ENCODE measurements at regions not wholly inside any gene's neighbourhood (a gene's known extent, or its start where the extent isn't known, plus 50 kb on each side); places are given as distances from the start of the nearest gene placed in this dataset.

DNA sequence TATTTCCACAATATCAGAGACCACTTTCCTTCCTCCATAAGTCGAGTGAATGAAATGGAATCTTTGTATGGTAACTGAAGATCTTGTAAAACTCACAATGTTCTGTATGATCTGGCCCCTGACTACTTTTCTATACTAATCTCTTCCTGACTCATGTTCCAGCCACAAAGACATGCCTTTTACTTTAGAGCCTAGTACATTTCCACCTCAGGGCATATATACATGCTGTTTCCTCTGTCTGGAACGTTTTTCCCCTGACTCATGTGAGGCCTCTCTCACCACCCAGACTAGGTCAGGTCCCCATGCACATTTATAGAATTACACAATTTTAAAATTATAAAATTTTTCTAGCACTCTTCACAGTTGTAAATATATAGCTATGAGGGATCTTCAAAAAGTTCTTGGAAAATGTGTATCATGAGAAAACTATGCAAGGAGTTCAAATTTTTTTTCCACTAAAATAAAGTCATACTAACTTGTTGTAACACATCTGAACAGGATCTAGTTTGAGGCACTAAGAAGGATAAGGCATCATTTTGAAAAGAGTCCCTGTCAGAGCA, 208.8 kb downstream of the SH2D1A start:
- Histone ChIP-seq H3K36me3 (replicated peaks) (no peaks in the 10 kb centered on the region), H3K9me3 (no peaks in the 10 kb centered on the region), H3K4me1 (no peaks in the 10 kb centered on the region), H3K4me3 (no peak overlapping the region), H3K27me3 (ENCODE audit: low read depth) (no peaks in the 10 kb centered on the region)
- peak in 1 of 2 experiments; percentile 12 for DNase-seq (ENCODE audit: low spot score in 2 of 2)
- in situ Hi-C loops (cut with MboI; ENCODE audit: low sequenced_read_pairs) = no loop called here

DNA sequence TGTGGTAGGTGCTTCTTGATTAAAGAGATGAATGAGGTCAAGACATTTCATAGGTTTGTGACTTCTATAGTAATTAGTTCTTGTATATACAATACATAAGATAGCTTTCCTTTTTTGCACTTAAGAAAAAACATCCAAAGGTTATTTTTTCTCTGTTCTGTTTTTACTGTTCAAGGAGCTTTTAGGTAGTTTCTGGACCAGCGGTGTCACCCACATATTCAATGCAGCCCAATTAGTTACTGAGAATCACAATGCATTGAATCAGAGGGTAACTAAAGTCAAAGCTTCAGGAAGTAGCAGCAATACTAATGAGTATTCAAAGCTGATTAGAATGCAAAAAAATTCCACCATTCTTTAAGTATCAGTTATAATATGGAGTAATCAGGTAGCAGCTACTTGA, 211.6 kb downstream of the SH2D1A start:
- Histone ChIP-seq H3K36me3 (replicated peaks) (no peaks in the 10 kb centered on the region), H3K4me3 (no peak overlapping the region), H3K27me3 (ENCODE audit: low read depth) (no peaks in the 10 kb centered on the region), H3K4me1 (no peaks in the 10 kb centered on the region), H3K9me3 (no peaks in the 10 kb centered on the region)
- no peak for DNase-seq (ENCODE audit: low spot score in 2 of 2)
- in situ Hi-C loops (cut with MboI; ENCODE audit: low sequenced_read_pairs) = no loop called here

DNA sequence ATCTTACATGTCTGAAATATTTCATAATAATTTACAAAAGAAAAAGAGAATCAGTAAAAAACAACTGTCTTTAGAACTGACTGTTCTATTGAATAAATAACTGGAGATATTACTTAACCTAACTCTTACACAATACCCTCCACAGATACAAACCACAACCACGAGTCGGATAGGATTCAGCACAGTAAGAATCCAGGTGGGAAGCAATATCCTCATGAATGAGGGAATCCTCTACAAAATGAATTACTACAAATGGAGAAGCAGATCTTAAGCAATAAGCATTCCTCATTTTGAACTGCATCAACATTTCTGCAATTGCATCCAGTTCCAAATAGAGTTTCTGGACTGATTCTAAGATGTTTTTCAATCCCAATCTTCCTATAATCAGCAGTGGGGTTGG, 227.1 kb downstream of the SH2D1A start:
- DNase-seq (ENCODE audit: low spot score in 2 of 2) = no peak
- H3K4me3 ChIP-seq = no peak overlapping the region
- H3K9me3 ChIP-seq = no peaks in the 10 kb centered on the region
- H3K27me3 ChIP-seq (ENCODE audit: low read depth) = no peaks in the 10 kb centered on the region
- H3K36me3 ChIP-seq (replicated peaks) = no peaks in the 10 kb centered on the region
- H3K4me1 ChIP-seq = no peaks in the 10 kb centered on the region
- in situ Hi-C loops (cut with MboI; ENCODE audit: low sequenced_read_pairs) = no loop called here

DNA sequence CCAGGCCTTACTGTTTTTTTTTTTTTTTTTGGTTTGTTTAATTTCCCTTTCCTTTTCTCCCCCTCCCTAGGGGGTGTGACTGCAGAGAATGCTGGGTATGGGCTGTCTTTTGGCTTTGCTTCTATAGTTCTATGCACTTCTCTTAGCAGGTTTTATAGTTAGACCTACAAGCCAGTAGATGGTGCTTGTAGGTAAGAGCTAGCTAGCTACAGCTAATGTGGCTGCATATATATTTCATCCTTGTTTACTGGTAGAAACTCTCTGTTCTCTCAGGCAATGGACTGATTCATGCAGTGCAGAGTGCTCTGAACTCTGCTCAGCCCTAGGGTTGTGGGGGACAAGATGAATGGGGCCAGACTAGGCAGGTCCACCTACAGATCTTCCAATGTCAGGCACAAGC, 246.4 kb downstream of the SH2D1A start:
- Histone ChIP-seq H3K36me3 (replicated peaks) (no peaks in the 10 kb centered on the region), H3K4me1 (no peaks in the 10 kb centered on the region), H3K4me3 (no peak overlapping the region), H3K9me3 (no peaks in the 10 kb centered on the region), H3K27me3 (ENCODE audit: low read depth) (no peaks in the 10 kb centered on the region; the same call in 1 of the 2 replicates)
- in situ Hi-C loops (cut with MboI; ENCODE audit: low sequenced_read_pairs) = no loop called here
- no peak for DNase-seq (ENCODE audit: low spot score in 2 of 2)

- DNase-seq (ENCODE audit: low spot score in 2 of 2) = no peak
- in situ Hi-C loops (cut with MboI; ENCODE audit: low sequenced_read_pairs) = no loop called here
- Histone ChIP-seq H3K36me3 (replicated peaks) (no peaks in the 10 kb centered on the region), H3K27me3 (ENCODE audit: low read depth) (no peaks in the 10 kb centered on the region; the same call in 1 of the 2 replicates), H3K9me3 (no peaks in the 10 kb centered on the region), H3K4me1 (no peaks in the 10 kb centered on the region), H3K4me3 (no peak overlapping the region)
Measured at GRCh38 chrX:124594017-124594651, 247.8 kb downstream of the SH2D1A start.

DNA sequence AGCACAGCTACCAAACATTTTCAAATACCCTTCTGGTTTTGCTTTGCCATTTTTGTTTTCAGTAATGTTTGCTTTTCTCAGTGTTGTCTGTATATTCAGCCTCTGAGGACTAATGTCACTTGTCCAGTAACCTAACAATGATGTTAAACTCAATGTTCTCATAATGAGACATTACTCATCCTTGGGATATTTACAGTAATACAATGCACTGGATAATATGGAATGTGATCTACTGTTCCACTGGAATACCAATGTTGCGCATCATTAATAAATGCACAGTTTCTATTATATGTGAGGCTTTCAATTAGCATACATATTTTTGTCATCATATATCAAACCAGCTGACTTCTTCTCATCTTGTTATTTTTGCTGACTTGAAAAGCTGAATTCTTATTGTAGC, 259.1 kb downstream of the SH2D1A start:
- no peak for DNase-seq (ENCODE audit: low spot score in 2 of 2)
- Histone ChIP-seq H3K36me3 (replicated peaks) (no peaks in the 10 kb centered on the region), H3K27me3 (ENCODE audit: low read depth) (no peaks in the 10 kb centered on the region), H3K9me3 (no peaks in the 10 kb centered on the region), H3K4me1 (no peaks in the 10 kb centered on the region), H3K4me3 (no peak overlapping the region)
- in situ Hi-C loops (cut with MboI; ENCODE audit: low sequenced_read_pairs) = no loop called here

- H3K4me3 ChIP-seq = no peak overlapping the region
- no peaks in the 10 kb centered on the region for H3K27me3 ChIP-seq (ENCODE audit: low read depth)
- H3K4me1 ChIP-seq = no peaks in the 10 kb centered on the region
- no peaks in the 10 kb centered on the region for H3K36me3 ChIP-seq (replicated peaks)
- in situ Hi-C loops (cut with MboI; ENCODE audit: low sequenced_read_pairs) = no loop called here
- no peak for DNase-seq (ENCODE audit: low spot score in 2 of 2)
- no peaks in the 10 kb centered on the region for H3K9me3 ChIP-seq
Measured at GRCh38 chrX:124606724-124607123, 260.4 kb downstream of the SH2D1A start.

DNA sequence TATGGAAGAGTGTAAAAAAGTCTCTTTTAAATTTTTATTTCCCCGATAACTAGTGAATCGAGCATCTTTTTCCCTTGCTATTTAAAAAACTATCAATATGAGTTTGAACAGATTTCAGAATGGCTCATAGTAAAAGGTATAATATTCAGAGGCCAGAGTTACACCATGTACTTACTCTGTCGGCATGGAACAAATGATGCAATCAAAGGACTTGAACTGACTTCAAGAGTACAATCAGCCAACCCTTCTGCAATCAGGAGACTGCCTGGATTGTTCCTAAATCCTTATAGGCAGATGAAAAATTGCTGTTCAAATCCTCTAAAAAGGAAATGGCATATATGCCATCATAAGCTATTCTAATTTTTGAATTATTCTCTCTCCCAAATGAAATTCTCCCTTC, 273.3 kb downstream of the SH2D1A start:
- no peaks in the 10 kb centered on the region for H3K4me1 ChIP-seq
- no peaks in the 10 kb centered on the region for H3K36me3 ChIP-seq (replicated peaks)
- H3K9me3 ChIP-seq = no peaks in the 10 kb centered on the region
- H3K4me3 ChIP-seq = no peak overlapping the region
- in situ Hi-C loops (cut with MboI; ENCODE audit: low sequenced_read_pairs) = no loop called here
- no peaks in the 10 kb centered on the region for H3K27me3 ChIP-seq (ENCODE audit: low read depth)
- DNase-seq (ENCODE audit: low spot score in 2 of 2) = no peak

GRCh38 chrX:124634363-124634762, 288.0 kb downstream of the SH2D1A start:
- no peaks in the 10 kb centered on the region for H3K36me3 ChIP-seq (replicated peaks)
- in situ Hi-C loops (cut with MboI; ENCODE audit: low sequenced_read_pairs) = no loop called here

GRCh38 chrX:124641737-124642491, 295.6 kb downstream of the SH2D1A start:
- Histone ChIP-seq H3K27me3 (ENCODE audit: low read depth) (no peaks in the 10 kb centered on the region), H3K9me3 (no peaks in the 10 kb centered on the region), H3K36me3 (replicated peaks) (no peaks in the 10 kb centered on the region), H3K4me1 (peaks cover 15% of the 10 kb centered on the region), H3K4me3 (no peak overlapping the region)
- in situ Hi-C loops (cut with MboI; ENCODE audit: low sequenced_read_pairs) = no loop called here
- no peak for DNase-seq (ENCODE audit: low spot score in 2 of 2)

More at GRCh38 chrX:124634363-124634762, 288.0 kb downstream of the SH2D1A start:
- Histone ChIP-seq H3K27me3 (ENCODE audit: low read depth) (no peaks in the 10 kb centered on the region), H3K9me3 (no peaks in the 10 kb centered on the region), H3K4me3 (no peak overlapping the region), H3K4me1 (no peaks in the 10 kb centered on the region)
- DNase-seq (ENCODE audit: low spot score in 2 of 2) = no peak

- in situ Hi-C loops (cut with MboI; ENCODE audit: low sequenced_read_pairs) = no loop called here
- DNase-seq (ENCODE audit: low spot score in 2 of 2) = peak in 1 of 2 experiments; percentile 51
- Histone ChIP-seq H3K4me1 (peaks cover 30% of the 10 kb centered on the region), H3K36me3 (replicated peaks) (no peaks in the 10 kb centered on the region), H3K27me3 (ENCODE audit: low read depth) (no peaks in the 10 kb centered on the region), H3K9me3 (no peaks in the 10 kb centered on the region), H3K4me3 (no peak overlapping the region)
Measured at GRCh38 chrX:124646403-124646802, 300.0 kb downstream of the SH2D1A start.

DNA sequence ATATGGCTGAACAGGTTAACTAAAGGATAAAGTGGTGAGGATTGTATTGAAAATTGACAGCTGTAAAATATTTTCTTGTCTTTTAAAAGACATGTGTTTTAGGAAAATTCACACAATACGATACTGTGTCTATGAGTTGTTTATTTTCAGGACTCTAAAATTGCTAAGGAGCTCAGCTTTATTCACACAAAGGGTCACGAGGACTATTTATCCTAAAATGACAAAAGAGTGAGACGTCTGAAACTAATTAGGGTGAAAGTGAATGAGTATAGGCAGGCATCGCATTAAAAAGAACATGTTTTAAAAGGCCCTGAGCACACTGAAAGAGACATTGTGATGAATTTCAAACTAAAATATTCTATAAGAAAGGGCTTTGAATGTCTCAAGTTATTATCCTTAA, 304.7 kb downstream of the SH2D1A start:
- in situ Hi-C loops (cut with MboI; ENCODE audit: low sequenced_read_pairs) = no loop called here
- Histone ChIP-seq H3K36me3 (replicated peaks) (no peaks in the 10 kb centered on the region), H3K27me3 (ENCODE audit: low read depth) (no peaks in the 10 kb centered on the region)

GRCh38 chrX:124665621-124666400, 319.4 kb downstream of the SH2D1A start:
- peak; percentile 59 to 91 for DNase-seq (ENCODE audit: low spot score in 2 of 2)
- Histone ChIP-seq H3K4me1 (peaks cover 33% of the 10 kb centered on the region), H3K4me3 (no peak overlapping the region), H3K27me3 (ENCODE audit: low read depth) (no peaks in the 10 kb centered on the region), H3K36me3 (replicated peaks) (no peaks in the 10 kb centered on the region), H3K9me3 (no peaks in the 10 kb centered on the region)
- in situ Hi-C loops (cut with MboI; ENCODE audit: low sequenced_read_pairs) = no loop called here

More for the DNA sequence above, 304.7 kb downstream of the SH2D1A start:
- Histone ChIP-seq H3K4me1 (peaks cover 31% of the 10 kb centered on the region), H3K4me3 (no peak overlapping the region), H3K9me3 (no peaks in the 10 kb centered on the region)
- DNase-seq (ENCODE audit: low spot score in 2 of 2) = peak in 1 of 2 experiments; percentile 97

- in situ Hi-C loops (cut with MboI; ENCODE audit: low sequenced_read_pairs) = no loop called here
- Histone ChIP-seq H3K4me1 (peaks cover 6% of the 10 kb centered on the region; the same call in 1 of the 2 replicates), H3K9me3 (no peaks in the 10 kb centered on the region)
Measured at GRCh38 chrX:124679199-124679598, 332.8 kb downstream of the SH2D1A start.

More at GRCh38 chrX:124679199-124679598, 332.8 kb downstream of the SH2D1A start:
- Histone ChIP-seq H3K27me3 (ENCODE audit: low read depth) (no peaks in the 10 kb centered on the region), H3K36me3 (replicated peaks) (no peaks in the 10 kb centered on the region), H3K4me3 (no peak overlapping the region)
- DNase-seq (ENCODE audit: low spot score in 2 of 2) = no peak
